HG03196 (cell line): ENCODE measurements at regions not wholly inside any gene's neighbourhood (a gene's known extent, or its start where the extent isn't known, plus 50 kb on each side); places are given as distances from the start of the nearest gene placed in this dataset.
"Not testable (repeated sequence)": the region's sequence is repeated elsewhere in the genome, so short reads cannot be mapped to it uniquely, and the experiment has no call there.

Experiments used
- ATAC-seq: cut with Tn5 transposase; IDR thresholded peaks from one replicate; pipeline ENCODE4 v1.9.1; 2021; ENCODE audit not compliant: unreplicated experiment

- ATAC-seq, result no peak
These were observed 121.8 kb upstream of the DNAJC10 start for GRCh38 chr2:182594286-182594685.

GRCh38 chr2:182595650-182596049 is 120.4 kb upstream of the DNAJC10 start:
- ATAC-seq, result no peak

GRCh38 chr2:182597570-182598295 is 118.3 kb upstream of the DNAJC10 start:
- no peak for ATAC-seq

- no peak for ATAC-seq
These were observed 117.4 kb upstream of the DNAJC10 start for GRCh38 chr2:182598626-182599025.

DNA sequence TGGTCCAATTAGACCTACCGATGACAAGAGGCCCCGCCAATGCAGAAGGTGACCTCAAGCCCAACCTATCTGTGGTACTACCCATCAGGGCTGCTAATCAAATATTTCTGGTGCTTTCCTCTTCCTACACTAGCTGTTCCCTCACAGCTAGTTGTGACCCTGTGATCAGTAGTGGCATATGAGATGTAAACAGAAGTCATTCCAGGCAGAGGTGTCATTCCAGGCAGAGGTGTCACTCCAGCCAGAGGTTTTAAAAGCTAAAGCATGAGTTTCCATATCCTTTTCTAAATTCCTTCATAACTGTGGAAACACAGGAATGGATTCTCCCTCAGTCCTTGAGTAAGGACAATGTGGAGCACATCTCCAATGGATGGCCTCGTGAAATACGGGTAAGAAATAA is 110.9 kb upstream of the DNAJC10 start:
- ATAC-seq, result no peak

DNA sequence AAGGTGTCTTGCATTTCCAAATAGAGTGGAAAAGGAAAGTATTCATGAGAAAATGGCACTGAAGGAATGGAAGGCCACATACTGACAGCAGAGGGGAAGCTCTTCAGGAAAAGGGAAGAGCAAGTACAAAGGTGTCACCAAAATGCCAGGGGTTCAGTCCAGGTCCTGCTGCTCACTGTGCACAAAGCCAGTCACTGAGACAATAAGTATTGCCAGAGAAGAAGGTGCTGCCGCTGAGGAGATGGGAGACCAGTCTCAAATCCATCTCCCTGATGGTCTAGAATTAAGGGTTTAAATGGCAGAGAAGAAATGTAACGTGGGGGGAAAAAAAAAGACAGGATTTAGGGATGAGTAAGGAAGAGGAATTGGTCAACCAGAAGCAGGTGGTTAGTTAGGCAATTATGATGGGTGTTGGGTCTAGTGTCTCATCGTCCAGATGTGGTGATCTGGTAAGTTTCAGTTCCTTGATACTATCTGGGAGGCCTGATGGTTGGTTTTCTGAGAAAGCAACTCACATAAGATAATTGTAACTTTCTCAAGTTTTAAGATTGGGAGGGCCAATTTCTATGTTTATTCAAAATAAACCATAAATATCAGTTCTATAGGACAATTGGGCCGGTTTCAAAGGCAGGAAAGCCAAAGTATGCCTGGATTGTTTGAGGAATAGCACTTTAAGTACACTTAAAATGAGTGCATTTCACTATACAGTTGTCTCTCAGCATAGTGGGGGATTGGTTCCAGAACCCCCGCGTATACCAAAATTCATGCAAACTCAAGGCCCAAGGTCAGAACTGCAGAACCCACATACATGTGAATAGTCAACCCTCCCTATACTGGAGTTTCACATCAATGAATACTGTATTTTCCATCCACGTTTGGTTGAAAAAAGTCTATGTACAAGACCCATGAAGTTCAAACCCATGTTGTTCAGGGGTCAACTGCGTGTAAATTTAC is 109.1 kb upstream of the DNAJC10 start:
- ATAC-seq, result no peak

GRCh38 chr2:182608181-182608845 is 107.7 kb upstream of the DNAJC10 start:
- ATAC-seq, result no peak

GRCh38 chr2:182609005-182609404 is 107.1 kb upstream of the DNAJC10 start:
- not testable (repeated sequence) for ATAC-seq

DNA sequence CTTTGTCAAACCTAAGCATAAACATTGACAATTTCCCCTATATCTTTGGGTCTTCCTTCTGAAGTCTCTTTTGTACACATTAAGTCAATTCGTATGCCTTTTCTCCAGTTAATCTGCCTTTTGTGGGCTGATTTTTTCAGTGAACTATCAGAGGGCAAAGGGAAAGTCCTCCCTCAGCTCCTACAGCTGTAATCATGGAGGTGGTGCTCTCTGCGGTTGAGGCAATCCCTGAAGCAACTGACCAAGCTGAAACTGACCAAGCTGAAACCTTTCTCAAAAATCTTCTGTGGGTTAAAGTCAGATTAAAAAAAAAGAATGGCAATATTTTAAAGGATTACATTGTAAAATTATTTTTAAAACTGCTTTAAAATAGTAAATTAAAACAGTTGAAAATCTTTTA is 105.8 kb upstream of the DNAJC10 start:
- no peak for ATAC-seq

DNA sequence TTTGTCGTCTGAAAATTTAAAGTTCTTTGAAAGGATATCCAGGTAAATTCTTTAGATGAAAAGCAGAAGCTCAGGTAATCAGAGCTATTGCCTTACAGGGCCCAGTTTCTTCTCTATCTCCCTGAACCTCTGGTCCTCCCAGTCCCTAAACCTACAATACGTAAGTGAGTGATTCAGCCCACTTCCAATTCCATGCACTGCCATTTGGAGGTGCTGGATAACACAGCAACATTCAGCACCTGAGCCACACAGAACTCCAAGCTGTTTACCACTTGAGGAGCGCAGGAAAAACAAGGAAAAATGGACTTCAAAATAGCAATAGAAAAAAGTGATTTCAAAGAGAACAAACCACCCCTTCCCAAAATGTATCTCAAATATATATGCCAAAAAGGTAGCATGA is 105.0 kb upstream of the DNAJC10 start:
- ATAC-seq, result no peak

- ATAC-seq, result no peak
These were observed 101.0 kb upstream of the DNAJC10 start for GRCh38 chr2:182615036-182615435.

DNA sequence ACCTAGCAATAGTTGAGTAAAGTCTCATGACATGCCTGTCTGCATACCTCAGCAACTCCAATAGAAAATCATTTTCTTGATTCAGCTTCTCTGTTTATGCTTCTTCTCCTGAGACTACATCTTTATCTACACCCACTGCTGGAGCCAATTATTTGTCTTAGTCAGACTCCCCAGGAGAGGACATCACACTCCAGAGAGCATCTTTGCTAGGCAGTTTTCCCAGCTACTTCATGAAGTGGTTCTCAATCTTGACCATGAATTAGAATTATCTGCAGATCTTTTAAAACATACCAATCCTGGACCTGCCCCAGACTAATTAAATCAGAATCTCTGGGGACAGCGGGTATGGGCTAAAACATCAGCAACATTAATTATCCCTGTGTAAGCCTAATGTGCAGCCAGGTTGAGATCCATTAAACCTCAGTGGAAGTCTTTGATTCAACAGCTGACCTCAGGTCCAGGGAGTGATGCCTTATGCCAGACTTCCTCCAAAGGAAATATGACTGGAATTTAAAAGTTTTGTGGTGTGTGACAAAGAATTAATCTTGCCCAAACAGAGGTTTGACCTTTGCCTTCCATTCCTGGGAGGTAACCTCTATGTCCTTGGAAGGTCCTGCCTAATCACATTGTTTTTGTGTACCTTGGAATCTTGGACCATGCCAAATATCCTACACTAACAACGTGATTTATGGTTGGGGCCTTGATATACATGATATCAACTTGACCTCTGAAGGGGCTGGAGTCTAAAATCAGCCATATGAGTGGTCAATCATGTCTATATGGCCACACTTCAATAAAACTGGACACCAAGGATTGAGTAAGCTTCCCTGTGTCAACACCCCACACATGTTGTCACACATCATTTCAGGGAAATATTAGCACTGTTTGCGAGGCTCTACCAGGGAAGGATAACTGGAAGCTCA is 99.3 kb upstream of the DNAJC10 start:
- ATAC-seq, result no peak

DNA sequence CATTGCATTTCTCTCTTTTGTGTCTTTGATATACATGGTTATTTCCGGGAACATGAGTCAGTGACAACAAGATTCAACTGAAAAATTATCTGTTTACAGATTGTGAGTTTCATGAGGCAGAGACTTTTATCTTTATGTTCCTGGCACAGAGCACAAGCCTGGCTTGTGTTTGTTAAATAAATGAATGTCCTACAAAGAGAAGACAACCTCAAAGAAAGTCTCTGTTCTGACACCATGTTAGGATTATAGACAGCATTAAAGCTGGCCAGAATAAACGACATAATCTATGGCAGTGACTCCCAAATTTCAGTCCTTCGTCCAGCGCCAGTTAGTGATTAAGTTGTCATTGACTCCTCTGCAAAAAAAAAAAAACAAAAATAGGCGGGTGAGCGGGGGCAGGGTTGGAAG is 97.4 kb upstream of the DNAJC10 start:
- ATAC-seq, result no peak

DNA sequence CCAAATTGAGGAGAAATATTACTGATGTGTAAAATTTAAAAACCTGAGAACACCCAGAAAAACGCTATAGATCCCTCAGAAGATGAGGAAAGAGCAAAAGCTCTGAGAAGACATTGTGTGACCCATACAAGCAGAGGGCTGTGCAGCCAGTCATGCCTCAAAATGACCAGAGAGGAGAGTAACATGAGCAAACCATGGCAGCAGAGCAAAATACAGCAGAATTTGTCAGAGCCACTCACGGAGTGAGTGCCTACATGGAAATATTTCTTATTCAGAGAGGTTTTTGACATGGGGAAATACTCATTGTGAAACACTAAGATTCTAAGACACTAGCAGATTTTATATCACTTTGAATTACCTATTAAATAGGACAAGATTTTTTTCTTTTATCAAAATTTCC is 96.8 kb upstream of the DNAJC10 start:
- no peak for ATAC-seq

GRCh38 chr2:182621191-182621590 is 94.9 kb upstream of the DNAJC10 start:
- ATAC-seq, result no peak

DNA sequence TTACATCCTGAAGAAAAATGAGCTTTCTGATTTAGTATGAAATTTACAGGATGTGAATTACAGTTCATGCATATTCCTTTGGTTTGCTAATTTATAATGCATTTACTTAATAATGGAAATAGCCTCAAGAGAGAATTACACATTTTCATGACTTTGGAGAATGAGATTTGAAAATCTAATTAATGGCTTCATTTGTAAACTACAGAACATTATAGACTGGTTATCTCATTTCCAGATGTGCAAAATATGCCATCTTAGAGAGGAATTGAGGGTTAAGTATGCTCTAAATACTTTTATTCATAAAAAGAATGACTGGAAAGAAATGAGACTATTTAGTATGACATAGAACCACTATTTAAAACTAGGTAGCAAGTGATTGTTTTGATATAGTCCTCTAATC is 94.2 kb upstream of the DNAJC10 start:
- no peak for ATAC-seq

DNA sequence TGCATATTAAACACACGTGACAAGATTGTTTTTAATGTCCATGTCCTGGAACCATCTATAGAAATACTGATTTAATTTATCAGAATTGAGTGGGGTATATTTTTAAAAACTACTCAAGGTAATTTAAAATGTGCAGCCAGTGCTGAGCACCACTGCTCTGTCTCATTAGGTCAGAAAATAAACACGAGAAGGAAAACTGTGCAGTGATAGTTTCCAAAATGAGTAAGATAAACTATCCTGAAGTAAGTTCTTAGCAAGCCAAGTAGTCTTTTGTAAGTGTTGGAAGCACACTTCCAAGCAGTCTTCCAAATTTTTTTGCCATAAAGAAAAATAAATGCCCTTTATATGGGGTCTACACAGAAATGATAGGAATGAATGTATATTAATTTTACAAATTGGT is 93.8 kb upstream of the DNAJC10 start:
- ATAC-seq, result no peak

- ATAC-seq, result no peak
These were observed 90.2 kb upstream of the DNAJC10 start for GRCh38 chr2:182625814-182626213.

- no peak for ATAC-seq
These were observed 87.1 kb upstream of the DNAJC10 start for GRCh38 chr2:182628916-182629315.

DNA sequence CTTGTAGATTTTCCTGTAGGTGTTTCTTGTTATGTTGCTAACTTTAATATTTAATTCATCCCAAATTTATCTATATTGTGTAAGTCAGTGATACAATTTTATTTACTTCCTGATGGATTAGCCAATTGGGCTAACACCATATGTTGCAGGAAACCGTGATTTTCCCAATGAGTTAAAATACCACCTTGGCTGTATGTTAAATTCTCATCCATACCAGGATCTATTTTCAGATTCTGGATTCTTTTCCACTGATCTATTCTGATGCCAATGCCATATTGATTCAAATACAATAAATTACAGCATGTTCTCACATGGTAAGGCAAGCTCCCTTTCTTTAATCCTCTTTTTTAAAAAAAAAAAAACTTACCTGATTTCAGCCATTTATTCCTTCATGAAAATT is 85.8 kb upstream of the DNAJC10 start:
- ATAC-seq, result no peak

DNA sequence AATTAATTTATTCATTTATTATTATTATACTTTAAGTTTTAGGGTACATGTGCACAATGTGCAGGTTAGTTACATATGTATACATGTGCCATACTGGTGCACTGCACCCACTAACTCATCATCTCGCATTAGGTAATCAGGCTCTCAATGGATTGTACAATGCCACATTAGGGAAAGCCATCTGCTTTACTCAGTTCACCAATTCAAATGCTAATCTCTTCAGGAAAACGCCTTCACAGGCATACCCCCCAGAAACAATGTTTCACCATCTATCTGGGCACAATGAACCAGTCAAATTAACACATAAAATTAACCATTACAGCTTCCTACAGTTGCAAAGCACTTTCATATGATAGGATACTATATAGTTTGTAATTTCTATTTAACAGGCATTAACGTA is 84.8 kb upstream of the DNAJC10 start:
- ATAC-seq, result no peak
